Astrocyte (in vitro differentiated cells and primary cell): ENCODE measurements at regions not wholly inside any gene's neighbourhood (a gene's known extent, or its start where the extent isn't known, plus 50 kb on each side); places are given as distances from the start of the nearest gene placed in this dataset.

Experiments
- DNase-seq: peaks from one replicate; pipeline ENCODE4 v3.0.0-alpha.2; 2010; ENCODE audit warnings: low read depth
- FAIRE-seq: peaks from 2 replicates; lab custom pipeline; 2011; peaks lifted over from hg19 to GRCh38; lab: Jason Lieb, UNC
- H2AFZ ChIP-seq: 2 replicates; pipeline ENCODE4 v1.6.0; 2012; ENCODE audit warnings: low read depth, low read length, inconsistent platforms
- H3K27ac ChIP-seq: 2 replicates; pipeline ENCODE4 v1.5.1; 2011; ENCODE audit warnings: low read depth, low read length, inconsistent platforms
- H3K27me3 ChIP-seq: 2 replicates; pipeline ENCODE4 v1.6.0; 2011; ENCODE audit warnings: low read length, inconsistent platforms; ENCODE audit not compliant: insufficient read depth
- H3K36me3 ChIP-seq: 2 replicates; pipeline ENCODE4 v1.5.1; 2011; ENCODE audit warnings: low read length, inconsistent platforms; ENCODE audit not compliant: insufficient read depth
- H3K4me1 ChIP-seq: 2 replicates; pipeline ENCODE4 v1.5.1; 2011; ENCODE audit warnings: low read length, inconsistent platforms; ENCODE audit not compliant: insufficient read depth
- H3K4me2 ChIP-seq: 2 replicates; pipeline ENCODE4 v1.6.0; 2012; ENCODE audit warnings: low read length, inconsistent platforms
- H3K4me3 ChIP-seq: 2 replicates; pipeline ENCODE4 v1.5.1; 2011; ENCODE audit warnings: low read depth, mild to moderate bottlenecking, low read length, inconsistent platforms; ENCODE audit not compliant: insufficient read depth
- H3K79me2 ChIP-seq: 2 replicates; pipeline ENCODE4 v1.6.0; 2012; ENCODE audit warnings: mild to moderate bottlenecking, low read length, inconsistent platforms; ENCODE audit not compliant: insufficient read depth
- H3K9ac ChIP-seq: 2 replicates; pipeline ENCODE4 v1.6.0; 2012; ENCODE audit warnings: mild to moderate bottlenecking, low read length, inconsistent platforms
- H3K9me3 ChIP-seq: 2 replicates; pipeline ENCODE4 v1.5.1; 2012; ENCODE audit warnings: low read depth, mild to moderate bottlenecking, low read length, inconsistent platforms; ENCODE audit not compliant: insufficient read depth
- H4K20me1 ChIP-seq: 2 replicates; pipeline ENCODE4 v1.6.0; 2012; ENCODE audit warnings: low read length, inconsistent platforms; ENCODE audit not compliant: insufficient read depth
- H3K27ac Mint-ChIP-seq: one replicate; pipeline ENCODE4 v1.8.0; 2021; ENCODE audit warnings: mild to moderate bottlenecking, mixed read lengths; ENCODE audit not compliant: unreplicated experiment
- H3K27me3 Mint-ChIP-seq: one replicate; pipeline ENCODE4 v1.8.0; 2021; ENCODE audit warnings: low read depth, mixed read lengths; ENCODE audit not compliant: unreplicated experiment
- H3K36me3 Mint-ChIP-seq: one replicate; pipeline ENCODE4 v1.8.0; 2021; ENCODE audit warnings: low read depth, mixed read lengths; ENCODE audit not compliant: unreplicated experiment
- H3K4me1 Mint-ChIP-seq: one replicate; pipeline ENCODE4 v1.8.0; 2021; ENCODE audit warnings: low read depth, mixed read lengths; ENCODE audit not compliant: unreplicated experiment
- H3K4me3 Mint-ChIP-seq: one replicate; pipeline ENCODE4 v1.8.0; 2021; ENCODE audit warnings: mild to moderate bottlenecking, moderate library complexity, mixed read lengths; ENCODE audit not compliant: unreplicated experiment
- H3K9me3 Mint-ChIP-seq: one replicate; pipeline ENCODE4 v1.8.0; 2021; ENCODE audit warnings: mild to moderate bottlenecking, mixed read lengths; ENCODE audit not compliant: unreplicated experiment
- CTCF ChIP-seq: IDR thresholded peaks from 2 replicates; pipeline ENCODE4 v1.5.1; 2011; ENCODE audit warnings: low read depth, mild to moderate bottlenecking, inconsistent platforms, low read length, moderate library complexity; ENCODE audit not compliant: insufficient read depth
- EZH2 ChIP-seq: IDR thresholded peaks from 2 replicates; pipeline ENCODE4 v1.6.1; 2012; ENCODE audit warnings: mild to moderate bottlenecking, low read length, inconsistent platforms; ENCODE audit not compliant: insufficient read depth

- H3K9me3 Mint-ChIP-seq, result no peaks in the 10 kb centered on the region
- FAIRE-seq, result no peak
- no peak overlapping the region for H3K27ac ChIP-seq
- no peaks in the 10 kb centered on the region for H3K36me3 ChIP-seq
- no peaks in the 10 kb centered on the region for H3K9me3 ChIP-seq
- H3K4me3 ChIP-seq, result no peak overlapping the region
- H3K9ac ChIP-seq, result no peak overlapping the region
- TF ChIP-seq CTCF (no peak), EZH2 (no peak)
- no peak overlapping the region for H3K4me2 ChIP-seq
- no peak overlapping the region for H2AFZ ChIP-seq
- H3K79me2 ChIP-seq, result no peaks in the 10 kb centered on the region
- peaks cover 18% of the 10 kb centered on the region for H3K4me1 Mint-ChIP-seq
- H3K36me3 Mint-ChIP-seq, result peaks cover 2% of the 10 kb centered on the region
- H3K4me1 ChIP-seq, result peaks cover 3% of the 10 kb centered on the region
- no peak overlapping the region for H3K4me3 Mint-ChIP-seq
- no peak overlapping the region for H3K27ac Mint-ChIP-seq
- no peaks in the 10 kb centered on the region for H3K27me3 ChIP-seq
- no peaks in the 10 kb centered on the region for H4K20me1 ChIP-seq
- H3K27me3 Mint-ChIP-seq, result peaks cover 19% of the 10 kb centered on the region
- DNase-seq, result no peak
These were observed 172.1 kb downstream of the TBC1D2B start for GRCh38 chr15:77905301-77905920.

DNA sequence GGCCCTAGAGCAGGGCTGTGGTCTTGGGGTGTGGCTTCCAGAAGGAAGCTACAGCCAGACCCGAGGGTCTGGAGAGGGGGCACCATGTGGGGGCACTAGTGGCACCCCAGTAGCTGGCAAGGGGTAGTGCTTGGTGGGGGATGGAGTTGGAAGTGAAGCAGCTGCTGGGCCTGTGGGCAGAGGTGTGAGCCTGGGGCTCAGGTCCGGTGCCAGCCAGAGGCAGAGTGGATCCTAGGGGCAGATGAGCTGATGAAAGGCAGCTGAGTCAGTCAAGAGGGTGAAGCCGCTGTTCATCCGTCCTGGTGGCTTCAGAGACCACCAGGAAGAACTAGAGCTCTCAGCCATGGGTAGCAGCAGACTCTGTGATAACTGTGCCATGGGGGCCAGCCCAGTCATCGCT lies 172.6 kb downstream of the TBC1D2B start:
- no peak for FAIRE-seq

More for the DNA sequence above, 172.6 kb downstream of the TBC1D2B start:
- Histone ChIP-seq H4K20me1 (no peaks in the 10 kb centered on the region), H3K4me1 (peaks cover 3% of the 10 kb centered on the region), H3K9ac (no peak overlapping the region), H3K27ac (no peak overlapping the region), H3K36me3 (no peaks in the 10 kb centered on the region), H3K4me3 (no peak overlapping the region), H3K27me3 (no peaks in the 10 kb centered on the region), H3K9me3 (no peaks in the 10 kb centered on the region), H3K4me2 (no peak overlapping the region), H2AFZ (no peak overlapping the region), H3K79me2 (no peaks in the 10 kb centered on the region)
- H3K27me3 Mint-ChIP-seq, result peaks cover 19% of the 10 kb centered on the region
- no peaks in the 10 kb centered on the region for H3K9me3 Mint-ChIP-seq
- H3K27ac Mint-ChIP-seq, result peak overlapping the region; percentile 41
- no peak overlapping the region for H3K4me3 Mint-ChIP-seq
- DNase-seq, result no peak
- peaks cover 4% of the 10 kb centered on the region for H3K36me3 Mint-ChIP-seq
- TF ChIP-seq EZH2, result no peak
- TF ChIP-seq CTCF, result no peak
- peaks cover 16% of the 10 kb centered on the region for H3K4me1 Mint-ChIP-seq
